Left lung (tissue), 4 donors: ENCODE measurements at regions not wholly inside any gene's neighbourhood (a gene's known extent, or its start where the extent isn't known, plus 50 kb on each side); places are given as distances from the start of the nearest gene placed in this dataset.

Experiments
- ATAC-seq: fragments of 200-7000 bp; cut with Tn5 transposase; one replicate; pipeline ENCODE4 v1.9.1; 2020; ENCODE audit warnings: moderate library complexity
- DNase-seq, 4 donors: peaks; one replicate each; pipeline ENCODE4 v3.0.0-alpha.2; 2013 to 2020
- H3K27ac ChIP-seq, 2 donors: fragments of 200-600 bp; sonication (generic) in 1 of 2; one replicate each; pipeline versions ENCODE4 v1.5.0 to v1.8.0; 2020 to 2021
- H3K27me3 ChIP-seq, 2 donors: fragments of 200-600 bp; sonication (generic) in 1 of 2; one replicate each; pipeline versions ENCODE4 v1.5.0 to v1.8.0; 2020 to 2021
- H3K36me3 ChIP-seq, 2 donors: fragments of 200-600 bp; sonication (generic) in 1 of 2; one replicate each; pipeline versions ENCODE4 v1.5.0 to v1.8.0; 2020 to 2021
- H3K4me1 ChIP-seq, 2 donors: fragments of 200-600 bp; one replicate each; pipeline ENCODE4 v1.8.0; 2021
- H3K4me3 ChIP-seq, 2 donors: fragments of 200-600 bp; sonication (generic) in 1 of 2; one replicate each; pipeline versions ENCODE4 v1.5.0 to v1.8.0; 2020 to 2021; ENCODE audit warnings: mild to moderate bottlenecking in 1 of 2
- H3K9me3 ChIP-seq, 2 donors: fragments of 200-600 bp; sonication (generic) in 1 of 2; one replicate each; pipeline versions ENCODE4 v1.5.0 to v1.8.0; 2020 to 2021
- intact Hi-C, 2 donors: fragments of 100-400 bp; cut with DNase I; formaldehyde crosslinking; loops; one replicate each; pipeline versions ENCODE4 v1.11.2 to v1.14.2; 2022
- TF ChIP-seq, protein P1 (sequence below), 2 donors: fragments of 200-600 bp; sonication (generic) in 1 of 2; IDR thresholded peaks; one replicate each; pipeline versions ENCODE4 v1.5.0 to v1.8.0; 2021; ENCODE audit warnings: antibody characterized with exemption in 2 of 2
- donor health status: DM: no; HTN: yes; CAD: no.
- donor health status: DM: no; HTN: no; CAD: no.

DNA sequence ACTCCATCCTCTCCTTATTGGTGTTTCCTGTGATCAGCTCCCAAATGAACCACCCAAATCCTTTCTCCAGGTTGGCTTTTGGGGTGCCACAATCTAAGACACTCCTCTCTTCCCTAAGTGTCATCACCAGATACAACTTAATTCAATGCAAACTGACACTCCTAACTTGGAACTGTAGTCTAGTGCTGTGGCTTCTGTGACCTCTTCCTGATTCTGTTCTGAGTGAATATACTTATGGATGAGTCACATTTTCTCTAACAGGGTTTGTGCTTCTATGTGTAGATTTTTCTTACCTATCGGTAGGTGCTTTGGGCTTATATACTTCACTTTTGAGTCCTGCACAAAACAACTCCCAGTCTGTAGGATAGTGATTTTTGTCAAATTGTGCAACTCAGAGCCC, 141.3 kb upstream of the MAOA start:
- Histone ChIP-seq H3K4me1 (no peaks in the 10 kb centered on the region), H3K36me3 (no peaks in the 10 kb centered on the region), H3K27ac (no peak overlapping the region), H3K4me3 (no peak overlapping the region), H3K9me3 (no peaks in the 10 kb centered on the region), H3K27me3 (no peaks in the 10 kb centered on the region)
- ATAC-seq (no peak), DNase-seq (no peak)
- intact Hi-C loops, result no loop called here
- TF ChIP-seq, protein P1, sequence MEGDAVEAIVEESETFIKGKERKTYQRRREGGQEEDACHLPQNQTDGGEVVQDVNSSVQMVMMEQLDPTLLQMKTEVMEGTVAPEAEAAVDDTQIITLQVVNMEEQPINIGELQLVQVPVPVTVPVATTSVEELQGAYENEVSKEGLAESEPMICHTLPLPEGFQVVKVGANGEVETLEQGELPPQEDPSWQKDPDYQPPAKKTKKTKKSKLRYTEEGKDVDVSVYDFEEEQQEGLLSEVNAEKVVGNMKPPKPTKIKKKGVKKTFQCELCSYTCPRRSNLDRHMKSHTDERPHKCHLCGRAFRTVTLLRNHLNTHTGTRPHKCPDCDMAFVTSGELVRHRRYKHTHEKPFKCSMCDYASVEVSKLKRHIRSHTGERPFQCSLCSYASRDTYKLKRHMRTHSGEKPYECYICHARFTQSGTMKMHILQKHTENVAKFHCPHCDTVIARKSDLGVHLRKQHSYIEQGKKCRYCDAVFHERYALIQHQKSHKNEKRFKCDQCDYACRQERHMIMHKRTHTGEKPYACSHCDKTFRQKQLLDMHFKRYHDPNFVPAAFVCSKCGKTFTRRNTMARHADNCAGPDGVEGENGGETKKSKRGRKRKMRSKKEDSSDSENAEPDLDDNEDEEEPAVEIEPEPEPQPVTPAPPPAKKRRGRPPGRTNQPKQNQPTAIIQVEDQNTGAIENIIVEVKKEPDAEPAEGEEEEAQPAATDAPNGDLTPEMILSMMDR (IDR thresholded peaks at IDR 0.05), result no peak

DNA sequence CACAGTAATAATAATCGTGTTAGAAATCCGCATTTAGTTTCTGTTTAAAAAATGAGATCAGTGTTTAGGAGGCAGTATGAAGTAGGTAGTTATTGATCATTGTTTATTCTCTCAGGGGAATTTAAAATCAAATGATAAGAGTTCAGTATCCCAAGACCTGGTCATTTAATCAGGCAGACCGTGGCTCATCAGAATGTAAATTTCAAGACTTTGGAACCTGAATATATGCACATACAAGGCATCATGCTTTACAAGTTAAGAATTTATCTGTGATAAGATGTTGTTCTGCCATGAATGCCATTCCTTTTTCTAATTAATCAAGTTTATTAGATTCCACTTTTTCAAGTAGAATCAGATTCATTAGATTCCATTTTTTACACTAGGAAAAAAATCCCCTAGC, 133.5 kb upstream of the MAOA start:
- Histone ChIP-seq H3K4me1 (no peaks in the 10 kb centered on the region), H3K4me3 (no peak overlapping the region), H3K36me3 (no peaks in the 10 kb centered on the region), H3K9me3 (no peaks in the 10 kb centered on the region), H3K27me3 (peaks cover 0 to 3% of the 10 kb centered on the region in 2 donors), H3K27ac (no peak overlapping the region)
- intact Hi-C loops, result no loop called here
- DNase-seq (no peak), ATAC-seq (no peak)
- TF ChIP-seq, protein P1 (IDR thresholded peaks at IDR 0.05), result no peak

DNA sequence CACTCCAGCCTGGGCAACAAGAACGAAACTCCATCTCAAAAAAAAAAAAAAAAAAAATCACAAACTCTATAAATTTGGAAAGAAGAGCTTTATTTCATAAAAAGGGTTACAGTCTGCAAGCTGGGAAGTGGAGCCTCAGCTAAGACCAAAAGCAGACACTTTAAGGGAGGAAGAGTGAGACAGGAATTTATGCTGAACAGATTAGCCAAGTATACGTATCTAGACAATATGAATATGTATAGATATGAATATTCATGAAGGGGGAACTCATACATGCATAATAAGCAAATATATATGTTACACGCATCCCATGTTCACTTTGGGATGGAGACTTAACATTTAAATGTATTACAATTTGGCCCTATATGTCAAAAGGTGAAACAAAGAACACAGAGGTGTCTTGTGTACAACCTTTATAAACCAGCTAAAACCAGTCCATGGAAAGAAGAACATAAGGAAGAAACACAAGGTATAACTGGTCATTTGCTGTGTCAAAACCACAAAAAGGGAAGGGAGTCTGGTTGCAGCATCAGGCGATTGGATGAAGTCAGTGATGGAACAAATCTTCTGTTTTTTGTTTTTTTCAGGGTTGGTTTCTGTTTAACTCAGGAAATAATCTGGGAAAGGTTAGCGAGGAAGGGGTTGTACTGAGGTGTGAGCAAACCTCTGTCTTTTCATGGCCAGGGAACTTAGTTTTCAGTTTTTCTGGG, 130.0 kb upstream of the MAOA start:
- ATAC-seq, result no peak
- Histone ChIP-seq H3K4me3 (no peak overlapping the region), H3K36me3 (no peaks in the 10 kb centered on the region), H3K27me3 (peaks cover 0 to 3% of the 10 kb centered on the region in 2 donors), H3K27ac (no peak overlapping the region), H3K4me1 (no peaks in the 10 kb centered on the region), H3K9me3 (no peaks in the 10 kb centered on the region)
- DNase-seq, result no peak
- intact Hi-C loops, result no loop called here
- TF ChIP-seq, protein P1 (IDR thresholded peaks at IDR 0.05), result no peak

DNA sequence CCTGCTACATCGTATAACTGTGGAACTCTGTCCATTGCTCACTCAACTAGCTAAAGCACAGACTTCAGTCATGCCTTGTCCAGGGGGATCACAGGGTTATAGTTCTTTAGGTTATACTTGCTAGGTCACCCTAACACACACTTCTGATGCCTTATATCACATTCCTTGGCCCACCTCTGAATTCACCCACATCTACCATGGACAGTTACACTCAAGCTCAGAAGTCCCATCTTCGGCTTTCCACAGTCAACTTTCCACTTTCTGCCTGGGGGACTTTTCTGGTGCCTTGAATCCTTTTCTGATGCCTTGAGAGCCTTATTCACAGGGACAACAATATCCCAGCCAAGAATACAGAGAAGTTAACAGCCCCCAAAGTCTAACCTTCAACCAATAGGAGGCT, 129.2 kb upstream of the MAOA start:
- intact Hi-C loops, result no loop called here
- no peaks in the 10 kb centered on the region for H3K36me3 ChIP-seq

DNA sequence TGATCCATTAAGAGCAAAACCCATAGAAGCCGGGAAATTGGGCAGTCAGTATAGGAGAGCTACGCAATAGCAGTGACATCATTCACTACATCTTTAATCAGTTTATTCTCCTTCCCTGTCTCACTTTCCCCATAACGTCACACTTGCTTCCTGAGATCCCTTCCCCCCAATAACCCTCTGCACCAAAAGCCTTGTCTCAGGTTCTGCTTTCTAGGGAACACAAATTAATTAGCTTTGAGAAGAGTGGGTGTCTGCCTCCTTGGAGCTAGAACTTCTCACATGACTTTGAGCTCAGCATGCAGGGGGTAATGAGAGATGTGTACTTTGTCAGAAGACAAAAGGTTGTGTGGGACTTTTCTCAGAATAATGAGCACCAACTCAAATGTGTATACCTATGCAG, 128.3 kb upstream of the MAOA start:
- intact Hi-C loops, result no loop called here
- TF ChIP-seq, protein P1 (IDR thresholded peaks at IDR 0.05), result no peak

More for the DNA sequence above, 129.2 kb upstream of the MAOA start:
- Histone ChIP-seq H3K4me3 (no peak overlapping the region), H3K4me1 (no peaks in the 10 kb centered on the region), H3K27ac (no peak overlapping the region), H3K27me3 (peaks cover 0 to 3% of the 10 kb centered on the region in 2 donors), H3K9me3 (no peaks in the 10 kb centered on the region)
- DNase-seq, result no peak
- no peak for ATAC-seq
- TF ChIP-seq, protein P1 (IDR thresholded peaks at IDR 0.05), result no peak

More for the DNA sequence above, 128.3 kb upstream of the MAOA start:
- no peaks in the 10 kb centered on the region for H3K9me3 ChIP-seq
- no peak for ATAC-seq
- no peaks in the 10 kb centered on the region for H3K4me1 ChIP-seq
- no peak overlapping the region for H3K4me3 ChIP-seq
- DNase-seq, result no peak
- no peaks in the 10 kb centered on the region for H3K36me3 ChIP-seq
- H3K27me3 ChIP-seq, result peaks cover 0 to under 1% of the 10 kb centered on the region in 2 donors
- H3K27ac ChIP-seq, result no peak overlapping the region
